Body of pancreas (tissue), 4 donors: ENCODE measurements at regions not wholly inside any gene's neighbourhood (a gene's known extent, or its start where the extent isn't known, plus 50 kb on each side); places are given as distances from the start of the nearest gene placed in this dataset.

Experiments
- ATAC-seq: fragments of 150-250 bp; one replicate; pipeline ENCODE4 v1.9.1; 2016
- DNase-seq, 4 donors: peaks; one replicate each; pipeline ENCODE4 v3.0.0-alpha.2; 2019
- H3K27ac ChIP-seq, 4 donors: fragments of 200-600 bp; sonication (generic); 1 replicate in 3 of 4; 2 replicates in 1 of 4; pipeline versions ENCODE4 v1.5.1 to v1.6.1; 2016 to 2019; ENCODE audit warnings: mild to moderate bottlenecking in 1 of 4, mixed read lengths in 1 of 4, moderate library complexity in 1 of 4
- H3K27me3 ChIP-seq, 2 donors: fragments of 200-600 bp; sonication (generic); one replicate each; pipeline ENCODE4 v1.6.0; 2016; ENCODE audit warnings: mild to moderate bottlenecking in 1 of 2
- H3K36me3 ChIP-seq, 2 donors: fragments of 200-600 bp; sonication (generic); replicated peaks in 1 of 2; 2 replicates each; pipeline ENCODE4 v1.5.1; 2016; ENCODE audit warnings: low read depth in 2 of 2; ENCODE audit not compliant: insufficient read depth in 1 of 2
- H3K4me1 ChIP-seq: fragments of 200-600 bp; sonication (generic); one replicate; pipeline ENCODE4 v1.6.0; 2016
- H3K4me3 ChIP-seq, 2 donors: fragments of 200-600 bp; sonication (generic); 1 replicate in 1 of 2; 2 replicates in 1 of 2; pipeline ENCODE4 v1.5.1; 2016 to 2019
- H3K9me3 ChIP-seq, 3 donors: fragments of 200-600 bp; sonication (generic); 1 replicate in 2 of 3; 2 replicates in 1 of 3; pipeline ENCODE4 v1.5.1; 2016
- POLR2A ChIP-seq, 3 donors: fragments of 450-650 bp; IDR thresholded peaks; one replicate each; pipeline ENCODE4 v1.6.1; 2016; ENCODE audit warnings: antibody characterized with exemption in 3 of 3, mild to moderate bottlenecking in 2 of 3
- WGBS, 2 donors: methylation state at CpG; one replicate each; pipeline ENCODE4 v1.1.5; 2017; 5-methylcytosine and 5-hydroxymethylcytosine counted together
- intact Hi-C: fragments of 100-400 bp; cut with DNase I; formaldehyde crosslinking; loops from one replicate; pipeline ENCODE4 v1.15.1; 2023
- TF ChIP-seq, protein P1 (sequence below), 7 experiments: fragments of 450-650 bp in 4 of 7; fragments of 200-600 bp in 3 of 7; sonication (generic) in 3 of 7; IDR thresholded peaks; one replicate each; pipeline ENCODE4 v1.5.1; 2016 to 2019; ENCODE audit warnings: antibody characterized with exemption in 7 of 7

DNA sequence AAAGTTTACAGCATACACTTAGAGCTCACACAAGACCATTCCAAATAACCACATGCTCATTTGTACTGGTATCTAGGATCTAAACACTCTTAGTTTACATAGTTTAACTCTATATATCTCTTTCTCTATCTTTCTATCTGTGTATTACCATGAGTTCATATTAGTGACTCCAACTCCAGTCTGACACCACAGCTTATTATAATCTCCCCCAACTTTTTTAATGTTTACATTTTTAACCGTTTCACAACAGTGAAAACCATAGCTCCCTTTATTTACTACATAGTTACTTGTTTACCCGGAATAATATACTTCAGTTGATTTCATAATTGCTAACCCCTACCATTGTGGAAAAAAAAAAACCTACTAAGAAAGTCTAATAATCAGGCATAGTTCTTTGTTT is 362.4 kb upstream of the RGS17 start:
- WGBS, 2 donors = 66 to 67% methylated on average over 2 of the region's 2 CpGs
- ATAC-seq (no peak), DNase-seq (no peak)
- H3K27me3 ChIP-seq = no peaks in the 10 kb centered on the region
- no peaks in the 10 kb centered on the region for H3K4me1 ChIP-seq
- no peaks in the 10 kb centered on the region for H3K9me3 ChIP-seq
- TF ChIP-seq, protein P1, sequence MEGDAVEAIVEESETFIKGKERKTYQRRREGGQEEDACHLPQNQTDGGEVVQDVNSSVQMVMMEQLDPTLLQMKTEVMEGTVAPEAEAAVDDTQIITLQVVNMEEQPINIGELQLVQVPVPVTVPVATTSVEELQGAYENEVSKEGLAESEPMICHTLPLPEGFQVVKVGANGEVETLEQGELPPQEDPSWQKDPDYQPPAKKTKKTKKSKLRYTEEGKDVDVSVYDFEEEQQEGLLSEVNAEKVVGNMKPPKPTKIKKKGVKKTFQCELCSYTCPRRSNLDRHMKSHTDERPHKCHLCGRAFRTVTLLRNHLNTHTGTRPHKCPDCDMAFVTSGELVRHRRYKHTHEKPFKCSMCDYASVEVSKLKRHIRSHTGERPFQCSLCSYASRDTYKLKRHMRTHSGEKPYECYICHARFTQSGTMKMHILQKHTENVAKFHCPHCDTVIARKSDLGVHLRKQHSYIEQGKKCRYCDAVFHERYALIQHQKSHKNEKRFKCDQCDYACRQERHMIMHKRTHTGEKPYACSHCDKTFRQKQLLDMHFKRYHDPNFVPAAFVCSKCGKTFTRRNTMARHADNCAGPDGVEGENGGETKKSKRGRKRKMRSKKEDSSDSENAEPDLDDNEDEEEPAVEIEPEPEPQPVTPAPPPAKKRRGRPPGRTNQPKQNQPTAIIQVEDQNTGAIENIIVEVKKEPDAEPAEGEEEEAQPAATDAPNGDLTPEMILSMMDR (IDR thresholded peaks at IDR 0.05) = no peak
- TF ChIP-seq POLR2A (IDR thresholded peaks at IDR 0.05) = no peak
- no peak overlapping the region for H3K27ac ChIP-seq
- H3K4me3 ChIP-seq = no peak overlapping the region
- H3K36me3 ChIP-seq = no peaks in the 10 kb centered on the region
- intact Hi-C loops = no loop called here

DNA sequence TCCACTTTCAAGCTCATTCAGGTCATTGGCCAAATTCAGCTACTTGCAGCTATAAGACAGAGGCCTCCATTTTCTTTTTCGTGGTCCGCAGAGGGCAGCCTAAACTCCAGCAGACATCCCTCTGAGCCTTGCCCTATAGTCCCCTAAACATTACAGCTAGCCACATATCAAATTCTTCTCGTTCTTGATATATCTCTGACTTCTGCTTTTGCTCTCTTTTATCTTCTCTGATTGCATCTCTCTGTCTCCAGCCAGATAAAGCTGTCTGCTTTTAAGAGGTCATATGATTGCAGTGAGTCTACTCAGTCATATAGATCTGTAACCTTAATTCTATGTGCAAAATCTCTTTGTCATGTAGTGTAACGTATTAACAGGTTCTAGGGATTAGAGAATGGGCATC is 358.4 kb upstream of the RGS17 start:
- H3K36me3 ChIP-seq = no peaks in the 10 kb centered on the region
- no peak overlapping the region for H3K27ac ChIP-seq
- TF ChIP-seq, protein P1 (IDR thresholded peaks at IDR 0.05) = no peak
- TF ChIP-seq POLR2A (IDR thresholded peaks at IDR 0.05) = no peak
- H3K9me3 ChIP-seq = no peaks in the 10 kb centered on the region
- intact Hi-C loops = no loop called here
- WGBS, 2 donors = 57 to 69% methylated on average over 4 of the region's 4 CpGs
- no peak overlapping the region for H3K4me3 ChIP-seq
- DNase-seq (no peak), ATAC-seq (no peak)
- H3K4me1 ChIP-seq = no peaks in the 10 kb centered on the region
- H3K27me3 ChIP-seq = no peaks in the 10 kb centered on the region

DNA sequence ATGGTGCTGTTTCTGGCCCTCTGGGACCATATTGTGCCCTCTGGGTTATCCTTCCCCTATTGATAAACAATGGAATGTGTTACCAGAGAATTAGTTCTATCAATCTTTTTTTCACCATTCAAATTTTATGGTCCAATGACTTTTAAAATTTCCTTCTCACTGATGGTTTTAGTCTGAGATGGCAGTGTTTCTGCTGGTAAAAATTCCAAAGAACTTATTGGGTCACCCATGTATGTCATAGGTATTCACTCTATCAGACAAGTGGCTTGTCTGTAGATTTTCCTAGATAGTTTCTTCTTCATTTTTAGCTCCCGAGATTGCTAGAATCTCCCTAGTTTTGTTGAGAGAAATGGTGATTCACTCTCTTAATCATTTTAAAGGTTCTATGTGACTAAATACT is 357.2 kb upstream of the RGS17 start:
- 60 to 76% methylated on average over 1 of the region's 1 CpG for WGBS, 2 donors
- DNase-seq = no peak
- Histone ChIP-seq H3K36me3 (no peaks in the 10 kb centered on the region), H3K4me3 (no peak overlapping the region), H3K27ac (no peak overlapping the region), H3K27me3 (no peaks in the 10 kb centered on the region), H3K4me1 (no peaks in the 10 kb centered on the region), H3K9me3 (no peaks in the 10 kb centered on the region)
- intact Hi-C loops = no loop called here
- TF ChIP-seq, protein P1 (IDR thresholded peaks at IDR 0.05) = no peak
- no peak for TF ChIP-seq POLR2A (IDR thresholded peaks at IDR 0.05)
- ATAC-seq = no peak

DNA sequence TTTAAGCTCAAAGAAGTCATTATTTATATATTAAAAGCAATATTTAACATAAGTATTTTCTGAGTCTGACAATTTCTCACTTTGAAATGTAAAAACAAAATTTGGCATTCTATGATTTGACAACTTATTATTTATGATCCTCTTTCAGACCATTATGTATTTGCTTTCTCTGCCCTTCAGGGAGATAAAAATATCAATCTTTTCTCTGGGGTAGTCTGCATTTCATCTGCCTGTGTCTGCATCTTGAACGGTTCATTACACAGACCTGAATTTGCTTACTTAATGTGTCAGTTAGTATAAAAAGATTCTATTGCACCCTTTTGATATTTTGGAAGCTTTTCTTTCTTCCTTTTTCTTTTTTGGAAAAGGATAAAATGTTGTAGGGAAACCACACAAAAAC is 354.0 kb upstream of the RGS17 start:
- Histone ChIP-seq H3K36me3 (no peaks in the 10 kb centered on the region), H3K9me3 (no peaks in the 10 kb centered on the region), H3K27ac (no peak overlapping the region), H3K4me1 (no peaks in the 10 kb centered on the region), H3K27me3 (no peaks in the 10 kb centered on the region), H3K4me3 (no peak overlapping the region)
- no peak for ATAC-seq
- WGBS, 2 donors = 19 to 23% methylated on average over 1 of the region's 1 CpG
- intact Hi-C loops = no loop called here
- no peak for DNase-seq
- TF ChIP-seq POLR2A (IDR thresholded peaks at IDR 0.05) = no peak
- TF ChIP-seq, protein P1 (IDR thresholded peaks at IDR 0.05) = no peak

DNA sequence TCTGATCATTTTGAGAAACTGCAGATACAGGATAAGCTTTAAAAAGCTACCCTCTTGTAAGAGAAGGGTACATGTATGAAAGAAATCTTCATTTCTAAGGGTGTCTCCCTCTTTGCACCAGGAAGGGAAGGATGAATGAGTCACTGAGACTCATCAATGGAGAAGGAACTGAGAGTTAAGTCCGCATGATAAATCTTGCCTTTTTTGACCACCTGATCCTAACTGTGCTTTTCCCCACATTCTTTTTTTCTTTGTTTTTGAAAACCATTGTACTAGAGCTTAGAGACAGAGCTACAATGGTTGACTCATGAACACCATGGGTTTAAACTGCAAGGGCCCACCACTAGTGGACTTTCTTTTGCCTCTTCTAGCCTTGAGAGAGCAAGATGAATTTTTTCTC is 353.0 kb upstream of the RGS17 start:
- Histone ChIP-seq H3K27me3 (no peaks in the 10 kb centered on the region), H3K4me1 (no peaks in the 10 kb centered on the region), H3K27ac (no peak overlapping the region), H3K4me3 (no peak overlapping the region), H3K36me3 (no peaks in the 10 kb centered on the region), H3K9me3 (no peaks in the 10 kb centered on the region)
- intact Hi-C loops = no loop called here
- no peak for ATAC-seq
- DNase-seq = no peak
- 68 to 85% methylated on average over 1 of the region's 1 CpG for WGBS, 2 donors
- TF ChIP-seq, protein P1 (IDR thresholded peaks at IDR 0.05) = no peak
- no peak for TF ChIP-seq POLR2A (IDR thresholded peaks at IDR 0.05)
